Epithelial cell of esophagus (primary cell): ENCODE measurements at regions not wholly inside any gene's neighbourhood (a gene's known extent, or its start where the extent isn't known, plus 50 kb on each side); places are given as distances from the start of the nearest gene placed in this dataset.

Source experiments
- DNase-seq: peaks from one replicate; pipeline ENCODE4 v3.0.0; 2010; ENCODE audit warnings: low read depth
- H3K4me3 ChIP-seq: 2 replicates; pipeline ENCODE4 v1.5.1; 2011; ENCODE audit warnings: mild to moderate bottlenecking, low read length, control low read depth
- CTCF ChIP-seq: IDR thresholded peaks from 2 replicates; pipeline ENCODE4 v1.5.1; 2011; ENCODE audit warnings: low read depth, mild to moderate bottlenecking, low read length, control low read depth, inconsistent platforms; ENCODE audit not compliant: insufficient read depth; ENCODE audit errors: missing control alignments

DNA sequence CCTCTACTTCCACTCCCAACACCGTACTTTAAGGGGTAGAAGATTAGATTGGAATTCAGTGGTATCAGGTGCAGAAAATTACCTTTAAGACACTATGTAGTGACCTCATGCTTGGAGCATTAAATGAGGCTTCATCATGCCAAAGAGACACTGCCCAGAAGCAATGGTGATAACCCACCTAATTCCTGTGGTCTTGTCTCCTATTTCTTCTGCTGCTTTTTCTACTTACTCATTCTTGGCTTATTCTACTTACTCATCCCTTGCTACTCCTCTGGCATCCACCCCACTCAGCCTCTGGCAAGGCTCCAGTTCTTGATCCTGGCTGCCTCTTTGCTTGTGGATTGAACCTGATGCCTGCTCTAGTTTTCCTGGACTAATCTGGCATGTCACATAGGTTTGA is 62.3 kb upstream of the ADAMTS3 start:
- DNase-seq: peak; percentile 93
- H3K4me3 ChIP-seq: no peak overlapping the region
- no peak for TF ChIP-seq CTCF

DNA sequence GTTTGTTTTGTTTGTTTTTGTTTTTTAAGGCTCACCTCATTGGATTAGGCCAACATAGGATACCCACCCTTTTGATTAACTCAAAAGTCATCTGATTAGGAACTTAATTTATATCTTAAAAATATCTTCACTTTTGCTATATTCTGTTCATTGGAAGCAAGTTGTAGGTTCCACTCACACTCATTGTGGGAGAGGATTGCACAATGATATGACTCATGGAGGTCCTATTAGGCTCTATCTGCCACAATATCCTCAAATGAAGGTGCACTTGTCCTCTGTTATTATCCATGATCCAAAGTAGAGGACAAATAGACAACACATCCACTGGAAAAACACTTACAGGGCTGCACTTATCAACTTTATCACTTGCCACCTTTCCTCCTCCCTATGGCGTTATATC is 60.5 kb upstream of the ADAMTS3 start:
- no peak overlapping the region for H3K4me3 ChIP-seq
- no peak for TF ChIP-seq CTCF
- DNase-seq: peak; percentile 83

DNA sequence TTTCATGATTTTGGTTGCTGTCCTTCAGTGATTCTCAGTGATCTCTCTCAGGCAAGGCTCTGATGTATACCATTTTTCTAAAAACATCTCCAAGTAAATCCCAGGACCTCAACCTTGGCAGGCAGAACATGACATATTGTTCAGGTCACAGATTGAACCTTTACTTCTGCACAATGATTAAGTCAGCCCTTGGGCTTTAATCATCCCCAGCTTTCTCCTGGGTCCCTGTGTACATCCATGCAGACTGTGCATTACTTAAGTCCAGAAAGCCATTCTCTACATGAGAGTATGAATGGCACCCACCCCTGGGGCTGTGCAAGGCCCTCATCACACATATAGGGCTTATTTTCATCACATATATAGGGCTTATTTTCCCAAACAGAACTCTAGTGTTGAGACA is 58.7 kb upstream of the ADAMTS3 start:
- TF ChIP-seq CTCF: no peak
- H3K4me3 ChIP-seq: no peak overlapping the region
- DNase-seq: no peak
